ENCODE measurements at regions not wholly inside any gene's neighbourhood (a gene's known extent, or its start where the extent isn't known, plus 50 kb on each side); places are given as distances from the start of the nearest gene placed in this dataset.

DNA sequence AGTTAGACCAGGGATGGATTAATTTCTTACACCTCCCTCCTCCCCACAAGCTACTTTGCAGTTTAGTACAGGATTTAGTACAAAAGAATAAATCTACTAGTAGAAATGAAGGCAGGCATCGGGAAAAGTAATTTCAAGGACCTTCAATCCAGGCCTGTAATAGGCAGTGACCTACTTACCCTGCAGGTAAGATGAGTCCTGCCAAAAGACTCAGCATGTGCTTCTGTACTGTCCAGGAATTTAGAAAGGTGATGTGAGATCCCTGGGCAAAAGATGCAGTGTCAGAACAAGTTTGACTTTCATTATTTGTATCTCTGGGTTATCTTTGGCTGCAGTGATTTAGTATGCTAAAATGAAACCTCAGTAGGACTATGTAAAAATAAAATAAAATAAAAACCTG is 403.0 kb downstream of the NOVA1 start:
- no peak overlapping the region for H3K4me3 ChIP-seq
- no peak for DNase-seq
- intact Hi-C loops (cut with DNase I), result no loop called here
- no peaks in the 10 kb centered on the region for H3K27me3 ChIP-seq
- no peaks in the 10 kb centered on the region for H3K4me1 ChIP-seq (ENCODE audit: insufficient read depth)
- no peak overlapping the region for H3K27ac ChIP-seq
- H3K9me3 ChIP-seq, result no peaks in the 10 kb centered on the region
- 83 to 94% (median 94%) methylated on average over 1 of the region's 1 CpG for WGBS, 3 donors
- TF ChIP-seq, protein P1, sequence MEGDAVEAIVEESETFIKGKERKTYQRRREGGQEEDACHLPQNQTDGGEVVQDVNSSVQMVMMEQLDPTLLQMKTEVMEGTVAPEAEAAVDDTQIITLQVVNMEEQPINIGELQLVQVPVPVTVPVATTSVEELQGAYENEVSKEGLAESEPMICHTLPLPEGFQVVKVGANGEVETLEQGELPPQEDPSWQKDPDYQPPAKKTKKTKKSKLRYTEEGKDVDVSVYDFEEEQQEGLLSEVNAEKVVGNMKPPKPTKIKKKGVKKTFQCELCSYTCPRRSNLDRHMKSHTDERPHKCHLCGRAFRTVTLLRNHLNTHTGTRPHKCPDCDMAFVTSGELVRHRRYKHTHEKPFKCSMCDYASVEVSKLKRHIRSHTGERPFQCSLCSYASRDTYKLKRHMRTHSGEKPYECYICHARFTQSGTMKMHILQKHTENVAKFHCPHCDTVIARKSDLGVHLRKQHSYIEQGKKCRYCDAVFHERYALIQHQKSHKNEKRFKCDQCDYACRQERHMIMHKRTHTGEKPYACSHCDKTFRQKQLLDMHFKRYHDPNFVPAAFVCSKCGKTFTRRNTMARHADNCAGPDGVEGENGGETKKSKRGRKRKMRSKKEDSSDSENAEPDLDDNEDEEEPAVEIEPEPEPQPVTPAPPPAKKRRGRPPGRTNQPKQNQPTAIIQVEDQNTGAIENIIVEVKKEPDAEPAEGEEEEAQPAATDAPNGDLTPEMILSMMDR (IDR thresholded peaks at IDR 0.05), result no peak
- TF ChIP-seq EP300 (IDR thresholded peaks at IDR 0.05), result no peak
- TF ChIP-seq POLR2A (IDR thresholded peaks at IDR 0.05), result no peak
- no peaks in the 10 kb centered on the region for H3K36me3 ChIP-seq

DNA sequence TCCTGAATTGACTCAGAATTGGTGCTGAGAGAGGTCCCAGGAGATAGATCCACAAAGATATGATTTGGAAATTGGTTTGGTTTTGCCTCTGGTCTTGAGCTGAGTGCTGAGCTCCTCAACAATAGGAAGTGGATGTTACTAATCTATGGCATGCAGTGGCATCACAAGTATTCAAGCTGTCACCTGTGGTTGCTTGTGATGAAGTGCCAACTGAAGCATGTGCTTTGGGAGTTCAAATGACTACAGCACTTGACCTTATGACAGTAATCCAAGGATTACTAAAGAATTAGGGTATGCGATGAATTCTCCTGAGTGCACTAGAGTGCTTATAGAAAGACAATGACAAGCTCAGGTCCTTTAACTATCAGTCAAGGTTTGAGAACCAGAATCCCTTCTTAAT is 406.2 kb downstream of the NOVA1 start:
- intact Hi-C loops (cut with DNase I), result no loop called here
- 97 to 100% (median 97%) methylated on average over 1 of the region's 1 CpG for WGBS, 3 donors
- H3K27ac ChIP-seq, result no peak overlapping the region

DNA sequence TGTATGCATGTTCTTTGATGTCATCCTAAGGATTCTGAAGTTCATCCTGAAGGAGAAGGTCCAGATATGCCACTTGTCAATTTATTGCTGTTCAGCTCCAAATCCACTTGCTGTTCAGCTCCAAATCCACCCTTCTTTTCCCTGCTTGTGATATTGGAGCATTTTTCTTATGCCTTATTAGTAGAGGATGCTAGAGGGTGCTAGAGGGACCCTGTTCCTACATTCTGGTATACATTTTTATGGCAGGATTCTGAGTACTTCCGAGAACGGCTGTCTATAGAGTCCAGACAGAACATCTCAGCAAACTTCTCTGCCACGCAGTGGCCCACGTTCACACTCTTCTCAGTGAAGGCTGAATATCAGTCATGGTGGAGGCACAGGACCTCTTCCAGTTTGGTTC is 406.7 kb downstream of the NOVA1 start:
- no peak for DNase-seq
- Histone ChIP-seq H3K4me1 (ENCODE audit: insufficient read depth) (no peaks in the 10 kb centered on the region), H3K36me3 (no peaks in the 10 kb centered on the region), H3K27ac (no peak overlapping the region), H3K27me3 (no peaks in the 10 kb centered on the region), H3K9me3 (no peaks in the 10 kb centered on the region), H3K4me3 (no peak overlapping the region)
- intact Hi-C loops (cut with DNase I), result no loop called here
- 64 to 85% (median 80%) methylated on average over 4 of the region's 4 CpGs for WGBS, 3 donors
- TF ChIP-seq, protein P1 (IDR thresholded peaks at IDR 0.05), result no peak
- no peak for TF ChIP-seq EP300 (IDR thresholded peaks at IDR 0.05)
- TF ChIP-seq POLR2A (IDR thresholded peaks at IDR 0.05), result no peak

More for the DNA sequence above, 406.2 kb downstream of the NOVA1 start:
- no peaks in the 10 kb centered on the region for H3K27me3 ChIP-seq
- H3K36me3 ChIP-seq, result no peaks in the 10 kb centered on the region
- no peak overlapping the region for H3K4me3 ChIP-seq
- H3K9me3 ChIP-seq, result no peaks in the 10 kb centered on the region
- no peaks in the 10 kb centered on the region for H3K4me1 ChIP-seq (ENCODE audit: insufficient read depth)
- DNase-seq, result no peak
- TF ChIP-seq EP300 (IDR thresholded peaks at IDR 0.05) (no peak), POLR2A (IDR thresholded peaks at IDR 0.05) (no peak)
- TF ChIP-seq, protein P1 (IDR thresholded peaks at IDR 0.05), result no peak

DNA sequence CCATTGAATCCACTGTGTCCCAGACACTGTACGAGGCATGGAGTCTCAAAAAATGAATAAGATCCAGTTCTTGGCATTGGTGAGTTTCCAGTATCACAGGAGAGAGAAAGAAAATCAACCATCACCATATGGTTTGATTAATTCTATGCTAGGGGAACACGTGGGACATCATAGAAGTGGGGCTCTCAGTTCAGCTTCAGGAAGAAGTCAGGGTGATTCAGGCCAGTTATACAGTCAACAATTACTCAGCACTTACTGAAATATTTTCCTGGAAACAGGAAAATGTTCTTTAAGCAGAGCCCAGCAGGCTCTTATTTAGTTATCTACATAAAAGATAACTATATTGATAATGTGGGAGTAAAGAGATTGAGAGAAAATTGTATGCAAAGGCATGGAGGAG is 407.2 kb downstream of the NOVA1 start:
- H3K27me3 ChIP-seq, result no peaks in the 10 kb centered on the region
- H3K9me3 ChIP-seq, result no peaks in the 10 kb centered on the region
- intact Hi-C loops (cut with DNase I), result no loop called here
- no peaks in the 10 kb centered on the region for H3K4me1 ChIP-seq (ENCODE audit: insufficient read depth)
- 59 to 63% (median 62%) methylated on average over 2 of the region's 2 CpGs for WGBS, 3 donors
- H3K4me3 ChIP-seq, result no peak overlapping the region
- H3K27ac ChIP-seq, result no peak overlapping the region
- TF ChIP-seq POLR2A (IDR thresholded peaks at IDR 0.05) (no peak), EP300 (IDR thresholded peaks at IDR 0.05) (no peak)
- TF ChIP-seq, protein P1 (IDR thresholded peaks at IDR 0.05), result no peak
- no peak for DNase-seq
- no peaks in the 10 kb centered on the region for H3K36me3 ChIP-seq

Data from ovary (tissue), 7 donors.